GM23338 (cell line): ENCODE measurements at regions not wholly inside any gene's neighbourhood (a gene's known extent, or its start where the extent isn't known, plus 50 kb on each side); places are given as distances from the start of the nearest gene placed in this dataset.

Experiments
- ATAC-seq: fragments of 200-7000 bp; cut with Tn5 transposase; 3 replicates; pipeline ENCODE4 v1.9.1; 2020
- DNase-seq: peaks from one replicate; pipeline ENCODE4 v3.0.0-alpha.2; 2015; ENCODE audit warnings: low spot score
- H2AFZ ChIP-seq: fragments of 200-600 bp; sonication (generic); 2 replicates; pipeline ENCODE4 v1.8.0; 2016; ENCODE audit warnings: antibody characterized with exemption, mild to moderate bottlenecking, moderate library complexity
- H3F3A ChIP-seq: fragments of 200-600 bp; sonication (generic); replicated peaks from 2 replicates; pipeline ENCODE4 v1.8.0; 2017; ENCODE audit warnings: antibody characterized with exemption, mixed run types, low read depth
- H3K27ac ChIP-seq: fragments of 200-600 bp; sonication (generic); 2 replicates; pipeline ENCODE4 v1.6.1; 2016; ENCODE audit warnings: low read depth
- H3K27me3 ChIP-seq: fragments of 200-600 bp; sonication (generic); 2 replicates; pipeline ENCODE4 v1.8.0; 2016; ENCODE audit warnings: mild to moderate bottlenecking, mixed run types, moderate library complexity; ENCODE audit not compliant: insufficient read depth
- H3K36me3 ChIP-seq: fragments of 200-600 bp; sonication (generic); 2 replicates; pipeline ENCODE4 v1.8.0; 2016; ENCODE audit warnings: mild to moderate bottlenecking; ENCODE audit not compliant: insufficient read depth
- H3K4me1 ChIP-seq: fragments of 200-600 bp; sonication (generic); 2 replicates; pipeline ENCODE4 v1.8.0; 2016; ENCODE audit warnings: mild to moderate bottlenecking, moderate library complexity; ENCODE audit not compliant: insufficient read depth
- H3K4me2 ChIP-seq: fragments of 200-600 bp; sonication (generic); 2 replicates; pipeline ENCODE4 v1.7.1; 2017; ENCODE audit warnings: mixed run types
- H3K4me3 ChIP-seq: fragments of 200-600 bp; sonication (generic); 2 replicates; pipeline ENCODE4 v1.6.1; 2016; ENCODE audit warnings: mixed run types
- H3K79me2 ChIP-seq: fragments of 200-600 bp; sonication (generic); replicated peaks from 2 replicates; pipeline ENCODE4 v1.8.0; 2017; ENCODE audit warnings: mild to moderate bottlenecking; ENCODE audit not compliant: insufficient read depth
- H3K9me2 ChIP-seq: fragments of 200-600 bp; sonication (generic); 2 replicates; pipeline ENCODE4 v1.8.0; 2017; ENCODE audit not compliant: insufficient read depth
- H4K20me1 ChIP-seq: fragments of 200-600 bp; sonication (generic); replicated peaks from 2 replicates; pipeline ENCODE4 v1.8.0; 2017; ENCODE audit warnings: mild to moderate bottlenecking; ENCODE audit not compliant: insufficient read depth
- H3K27ac Mint-ChIP-seq: 2 replicates; pipeline ENCODE4 v1.8.0; 2020; ENCODE audit warnings: inconsistent platforms, mild to moderate bottlenecking, moderate library complexity, mixed read lengths
- H3K27me3 Mint-ChIP-seq: 3 replicates; pipeline ENCODE4 v1.8.0; 2022; ENCODE audit warnings: low read depth, mild to moderate bottlenecking, moderate library complexity, mixed read lengths, inconsistent platforms; ENCODE audit not compliant: insufficient read depth, poor library complexity
- H3K36me3 Mint-ChIP-seq: 3 replicates; pipeline ENCODE4 v1.8.0; 2021; ENCODE audit warnings: low read depth, mild to moderate bottlenecking, inconsistent platforms, moderate library complexity, mixed read lengths
- H3K4me1 Mint-ChIP-seq: 3 replicates; pipeline ENCODE4 v1.8.0; 2020; ENCODE audit warnings: mild to moderate bottlenecking, inconsistent platforms, mixed read lengths
- H3K4me3 Mint-ChIP-seq: 3 replicates; pipeline ENCODE4 v1.8.0; 2021; ENCODE audit warnings: moderate library complexity, mild to moderate bottlenecking, inconsistent platforms, mixed read lengths
- H3K9me3 Mint-ChIP-seq: 3 replicates; pipeline ENCODE4 v1.8.0; 2020; ENCODE audit warnings: moderate library complexity, mild to moderate bottlenecking, inconsistent platforms, mixed read lengths
- CREB1 ChIP-seq: fragments of 250-450 bp; sonication (Bioruptor Pico); IDR thresholded peaks from 2 replicates; pipeline ENCODE4 v1.5.0; 2020; ENCODE audit warnings: low read depth, mild to moderate bottlenecking, moderate library complexity
- EZH2 ChIP-seq: fragments of 200-600 bp; sonication (generic); IDR thresholded peaks from one replicate; pipeline ENCODE4 v1.8.0; 2017; ENCODE audit warnings: antibody characterized with exemption, mild to moderate bottlenecking, low read depth; ENCODE audit not compliant: unreplicated experiment
- EZH2phosphoT487 ChIP-seq: fragments of 200-600 bp; sonication (generic); IDR thresholded peaks from one replicate; pipeline ENCODE4 v1.8.1; 2018; ENCODE audit warnings: antibody characterized with exemption; ENCODE audit not compliant: unreplicated experiment
- JUNB ChIP-seq: IDR thresholded peaks from one replicate; pipeline ENCODE4 v1.6.1; 2016; ENCODE audit warnings: antibody characterized with exemption; ENCODE audit not compliant: unreplicated experiment
- NANOG ChIP-seq: IDR thresholded peaks from 2 replicates; pipeline ENCODE4 v1.6.1; 2016; ENCODE audit warnings: antibody characterized with exemption, borderline replicate concordance
- POLR2AphosphoS5 ChIP-seq: IDR thresholded peaks from 2 replicates; pipeline ENCODE4 v1.6.1; 2016; ENCODE audit warnings: antibody characterized with exemption, low read depth
- STAT1 ChIP-seq: IDR thresholded peaks from one replicate; pipeline ENCODE4 v1.6.1; 2016; ENCODE audit warnings: antibody characterized with exemption; ENCODE audit not compliant: unreplicated experiment
- ZNF114 ChIP-seq: fragments of 250-450 bp; sonication (Bioruptor Pico); IDR thresholded peaks from 2 replicates; pipeline ENCODE4 v1.5.0; 2020; ENCODE audit warnings: mild to moderate bottlenecking, moderate library complexity
- ZNF331 ChIP-seq: fragments of 250-450 bp; sonication (Bioruptor Pico); IDR thresholded peaks from 2 replicates; pipeline ENCODE4 v1.5.0; 2020; ENCODE audit warnings: low read depth, mild to moderate bottlenecking, moderate library complexity
- TF ChIP-seq, protein P1 (sequence below): IDR thresholded peaks from one replicate; pipeline ENCODE4 v1.6.1; 2018; ENCODE audit warnings: antibody characterized with exemption; ENCODE audit not compliant: unreplicated experiment
- TF ChIP-seq, protein P2 (sequence below): IDR thresholded peaks from 2 replicates; pipeline ENCODE4 v1.6.1; 2016; ENCODE audit warnings: antibody characterized with exemption
- TF ChIP-seq, protein P3 (sequence below): fragments of 250-450 bp; sonication (Bioruptor Pico); IDR thresholded peaks from 2 replicates; pipeline ENCODE4 v1.5.0; 2020; ENCODE audit warnings: mild to moderate bottlenecking, moderate library complexity
- TF ChIP-seq, protein P4 (sequence below), 2 experiments: fragments of 200-600 bp in 1 of 2; sonication (generic) in 1 of 2; conservative IDR thresholded peaks; 2 replicates each; pipeline versions ENCODE4 v1.5.1 to v1.6.1; 2016 to 2017; ENCODE audit warnings: antibody characterized with exemption in 2 of 2, low read depth in 2 of 2, mild to moderate bottlenecking in 2 of 2, moderate library complexity in 1 of 2

DNA sequence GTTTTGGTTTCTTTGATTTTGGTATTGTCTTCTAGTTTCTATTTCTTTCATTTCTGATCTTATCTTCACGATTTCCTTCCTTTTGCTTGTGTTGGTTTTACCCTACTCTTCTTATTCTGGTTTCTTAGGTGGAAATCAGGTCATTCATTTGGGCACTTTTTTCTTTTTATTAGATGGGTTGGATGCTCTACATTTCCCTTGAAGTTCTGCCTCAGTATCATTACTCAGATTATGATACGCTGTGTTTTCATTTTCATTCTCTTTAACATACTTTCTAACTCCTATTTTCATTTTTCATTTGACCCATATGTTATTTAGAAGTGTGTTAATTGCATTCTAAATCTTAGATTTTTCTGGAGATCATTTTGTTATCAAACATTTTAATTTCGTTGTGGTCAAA is 108.6 kb downstream of the IRF8 start:
- no peak overlapping the region for H2AFZ ChIP-seq
- Mint-ChIP-seq H3K4me3 (no peak overlapping the region), H3K27ac (no peak overlapping the region), H3K27me3 (no peaks in the 10 kb centered on the region), H3K36me3 (no peaks in the 10 kb centered on the region), H3K4me1 (no peaks in the 10 kb centered on the region), H3K9me3 (peaks cover 5% of the 10 kb centered on the region; the same call in 1 of the 3 replicates)
- no peaks in the 10 kb centered on the region for H3K79me2 ChIP-seq
- no peaks in the 10 kb centered on the region for H3K9me2 ChIP-seq
- TF ChIP-seq CREB1 (CRISPR knock-in tag) (no peak), STAT1 (no peak), EZH2phosphoT487 (no peak), EZH2 (no peak), ZNF114 (no peak), POLR2AphosphoS5 (no peak), NANOG (no peak), JUNB (no peak), ZNF331 (CRISPR knock-in tag) (no peak)
- TF ChIP-seq, protein P1, sequence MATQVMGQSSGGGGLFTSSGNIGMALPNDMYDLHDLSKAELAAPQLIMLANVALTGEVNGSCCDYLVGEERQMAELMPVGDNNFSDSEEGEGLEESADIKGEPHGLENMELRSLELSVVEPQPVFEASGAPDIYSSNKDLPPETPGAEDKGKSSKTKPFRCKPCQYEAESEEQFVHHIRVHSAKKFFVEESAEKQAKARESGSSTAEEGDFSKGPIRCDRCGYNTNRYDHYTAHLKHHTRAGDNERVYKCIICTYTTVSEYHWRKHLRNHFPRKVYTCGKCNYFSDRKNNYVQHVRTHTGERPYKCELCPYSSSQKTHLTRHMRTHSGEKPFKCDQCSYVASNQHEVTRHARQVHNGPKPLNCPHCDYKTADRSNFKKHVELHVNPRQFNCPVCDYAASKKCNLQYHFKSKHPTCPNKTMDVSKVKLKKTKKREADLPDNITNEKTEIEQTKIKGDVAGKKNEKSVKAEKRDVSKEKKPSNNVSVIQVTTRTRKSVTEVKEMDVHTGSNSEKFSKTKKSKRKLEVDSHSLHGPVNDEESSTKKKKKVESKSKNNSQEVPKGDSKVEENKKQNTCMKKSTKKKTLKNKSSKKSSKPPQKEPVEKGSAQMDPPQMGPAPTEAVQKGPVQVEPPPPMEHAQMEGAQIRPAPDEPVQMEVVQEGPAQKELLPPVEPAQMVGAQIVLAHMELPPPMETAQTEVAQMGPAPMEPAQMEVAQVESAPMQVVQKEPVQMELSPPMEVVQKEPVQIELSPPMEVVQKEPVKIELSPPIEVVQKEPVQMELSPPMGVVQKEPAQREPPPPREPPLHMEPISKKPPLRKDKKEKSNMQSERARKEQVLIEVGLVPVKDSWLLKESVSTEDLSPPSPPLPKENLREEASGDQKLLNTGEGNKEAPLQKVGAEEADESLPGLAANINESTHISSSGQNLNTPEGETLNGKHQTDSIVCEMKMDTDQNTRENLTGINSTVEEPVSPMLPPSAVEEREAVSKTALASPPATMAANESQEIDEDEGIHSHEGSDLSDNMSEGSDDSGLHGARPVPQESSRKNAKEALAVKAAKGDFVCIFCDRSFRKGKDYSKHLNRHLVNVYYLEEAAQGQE: no peak
- TF ChIP-seq, protein P2, sequence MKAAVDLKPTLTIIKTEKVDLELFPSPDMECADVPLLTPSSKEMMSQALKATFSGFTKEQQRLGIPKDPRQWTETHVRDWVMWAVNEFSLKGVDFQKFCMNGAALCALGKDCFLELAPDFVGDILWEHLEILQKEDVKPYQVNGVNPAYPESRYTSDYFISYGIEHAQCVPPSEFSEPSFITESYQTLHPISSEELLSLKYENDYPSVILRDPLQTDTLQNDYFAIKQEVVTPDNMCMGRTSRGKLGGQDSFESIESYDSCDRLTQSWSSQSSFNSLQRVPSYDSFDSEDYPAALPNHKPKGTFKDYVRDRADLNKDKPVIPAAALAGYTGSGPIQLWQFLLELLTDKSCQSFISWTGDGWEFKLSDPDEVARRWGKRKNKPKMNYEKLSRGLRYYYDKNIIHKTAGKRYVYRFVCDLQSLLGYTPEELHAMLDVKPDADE: no peak
- TF ChIP-seq, protein P3, sequence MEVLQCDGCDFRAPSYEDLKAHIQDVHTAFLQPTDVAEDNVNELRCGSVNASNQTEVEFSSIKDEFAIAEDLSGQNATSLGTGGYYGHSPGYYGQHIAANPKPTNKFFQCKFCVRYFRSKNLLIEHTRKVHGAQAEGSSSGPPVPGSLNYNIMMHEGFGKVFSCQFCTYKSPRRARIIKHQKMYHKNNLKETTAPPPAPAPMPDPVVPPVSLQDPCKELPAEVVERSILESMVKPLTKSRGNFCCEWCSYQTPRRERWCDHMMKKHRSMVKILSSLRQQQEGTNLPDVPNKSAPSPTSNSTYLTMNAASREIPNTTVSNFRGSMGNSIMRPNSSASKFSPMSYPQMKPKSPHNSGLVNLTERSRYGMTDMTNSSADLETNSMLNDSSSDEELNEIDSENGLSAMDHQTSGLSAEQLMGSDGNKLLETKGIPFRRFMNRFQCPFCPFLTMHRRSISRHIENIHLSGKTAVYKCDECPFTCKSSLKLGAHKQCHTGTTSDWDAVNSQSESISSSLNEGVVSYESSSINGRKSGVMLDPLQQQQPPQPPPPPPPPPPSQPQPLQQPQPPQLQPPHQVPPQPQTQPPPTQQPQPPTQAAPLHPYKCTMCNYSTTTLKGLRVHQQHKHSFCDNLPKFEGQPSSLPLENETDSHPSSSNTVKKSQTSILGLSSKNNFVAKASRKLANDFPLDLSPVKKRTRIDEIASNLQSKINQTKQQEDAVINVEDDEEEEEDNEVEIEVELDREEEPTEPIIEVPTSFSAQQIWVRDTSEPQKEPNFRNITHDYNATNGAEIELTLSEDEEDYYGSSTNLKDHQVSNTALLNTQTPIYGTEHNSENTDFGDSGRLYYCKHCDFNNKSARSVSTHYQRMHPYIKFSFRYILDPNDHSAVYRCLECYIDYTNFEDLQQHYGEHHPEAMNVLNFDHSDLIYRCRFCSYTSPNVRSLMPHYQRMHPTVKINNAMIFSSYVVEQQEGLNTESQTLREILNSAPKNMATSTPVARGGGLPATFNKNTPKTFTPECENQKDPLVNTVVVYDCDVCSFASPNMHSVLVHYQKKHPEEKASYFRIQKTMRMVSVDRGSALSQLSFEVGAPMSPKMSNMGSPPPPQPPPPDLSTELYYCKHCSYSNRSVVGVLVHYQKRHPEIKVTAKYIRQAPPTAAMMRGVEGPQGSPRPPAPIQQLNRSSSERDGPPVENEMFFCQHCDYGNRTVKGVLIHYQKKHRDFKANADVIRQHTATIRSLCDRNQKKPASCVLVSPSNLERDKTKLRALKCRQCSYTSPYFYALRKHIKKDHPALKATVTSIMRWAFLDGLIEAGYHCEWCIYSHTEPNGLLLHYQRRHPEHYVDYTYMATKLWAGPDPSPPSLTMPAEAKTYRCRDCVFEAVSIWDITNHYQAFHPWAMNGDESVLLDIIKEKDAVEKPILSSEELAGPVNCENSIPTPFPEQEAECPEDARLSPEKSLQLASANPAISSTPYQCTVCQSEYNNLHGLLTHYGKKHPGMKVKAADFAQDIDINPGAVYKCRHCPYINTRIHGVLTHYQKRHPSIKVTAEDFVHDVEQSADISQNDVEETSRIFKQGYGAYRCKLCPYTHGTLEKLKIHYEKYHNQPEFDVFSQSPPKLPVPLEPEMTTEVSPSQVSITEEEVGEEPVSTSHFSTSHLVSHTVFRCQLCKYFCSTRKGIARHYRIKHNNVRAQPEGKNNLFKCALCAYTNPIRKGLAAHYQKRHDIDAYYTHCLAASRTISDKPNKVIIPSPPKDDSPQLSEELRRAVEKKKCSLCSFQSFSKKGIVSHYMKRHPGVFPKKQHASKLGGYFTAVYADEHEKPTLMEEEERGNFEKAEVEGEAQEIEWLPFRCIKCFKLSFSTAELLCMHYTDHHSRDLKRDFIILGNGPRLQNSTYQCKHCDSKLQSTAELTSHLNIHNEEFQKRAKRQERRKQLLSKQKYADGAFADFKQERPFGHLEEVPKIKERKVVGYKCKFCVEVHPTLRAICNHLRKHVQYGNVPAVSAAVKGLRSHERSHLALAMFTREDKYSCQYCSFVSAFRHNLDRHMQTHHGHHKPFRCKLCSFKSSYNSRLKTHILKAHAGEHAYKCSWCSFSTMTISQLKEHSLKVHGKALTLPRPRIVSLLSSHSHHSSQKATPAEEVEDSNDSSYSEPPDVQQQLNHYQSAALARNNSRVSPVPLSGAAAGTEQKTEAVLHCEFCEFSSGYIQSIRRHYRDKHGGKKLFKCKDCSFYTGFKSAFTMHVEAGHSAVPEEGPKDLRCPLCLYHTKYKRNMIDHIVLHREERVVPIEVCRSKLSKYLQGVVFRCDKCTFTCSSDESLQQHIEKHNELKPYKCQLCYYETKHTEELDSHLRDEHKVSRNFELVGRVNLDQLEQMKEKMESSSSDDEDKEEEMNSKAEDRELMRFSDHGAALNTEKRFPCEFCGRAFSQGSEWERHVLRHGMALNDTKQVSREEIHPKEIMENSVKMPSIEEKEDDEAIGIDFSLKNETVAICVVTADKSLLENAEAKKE: no peak
- TF ChIP-seq, protein P4, sequence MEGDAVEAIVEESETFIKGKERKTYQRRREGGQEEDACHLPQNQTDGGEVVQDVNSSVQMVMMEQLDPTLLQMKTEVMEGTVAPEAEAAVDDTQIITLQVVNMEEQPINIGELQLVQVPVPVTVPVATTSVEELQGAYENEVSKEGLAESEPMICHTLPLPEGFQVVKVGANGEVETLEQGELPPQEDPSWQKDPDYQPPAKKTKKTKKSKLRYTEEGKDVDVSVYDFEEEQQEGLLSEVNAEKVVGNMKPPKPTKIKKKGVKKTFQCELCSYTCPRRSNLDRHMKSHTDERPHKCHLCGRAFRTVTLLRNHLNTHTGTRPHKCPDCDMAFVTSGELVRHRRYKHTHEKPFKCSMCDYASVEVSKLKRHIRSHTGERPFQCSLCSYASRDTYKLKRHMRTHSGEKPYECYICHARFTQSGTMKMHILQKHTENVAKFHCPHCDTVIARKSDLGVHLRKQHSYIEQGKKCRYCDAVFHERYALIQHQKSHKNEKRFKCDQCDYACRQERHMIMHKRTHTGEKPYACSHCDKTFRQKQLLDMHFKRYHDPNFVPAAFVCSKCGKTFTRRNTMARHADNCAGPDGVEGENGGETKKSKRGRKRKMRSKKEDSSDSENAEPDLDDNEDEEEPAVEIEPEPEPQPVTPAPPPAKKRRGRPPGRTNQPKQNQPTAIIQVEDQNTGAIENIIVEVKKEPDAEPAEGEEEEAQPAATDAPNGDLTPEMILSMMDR (conservative IDR thresholded peaks at IDR 0.05; ENCODE audit: low read depth in 2 of 2): no peak
- no peak for ATAC-seq
- H3K27ac ChIP-seq: no peak overlapping the region
- H3K27me3 ChIP-seq: no peaks in the 10 kb centered on the region
- H3K4me3 ChIP-seq: no peak overlapping the region
- no peaks in the 10 kb centered on the region for H3K4me1 ChIP-seq
- H3F3A ChIP-seq: no peaks in the 10 kb centered on the region
- no peaks in the 10 kb centered on the region for H4K20me1 ChIP-seq
- DNase-seq: no peak
- H3K4me2 ChIP-seq: no peak overlapping the region
- no peaks in the 10 kb centered on the region for H3K36me3 ChIP-seq
